NCI-H226 (cell line): ENCODE measurements at regions not wholly inside any gene's neighbourhood (a gene's known extent, or its start where the extent isn't known, plus 50 kb on each side); places are given as distances from the start of the nearest gene placed in this dataset.

Source experiments
- DNase-seq: peaks from one replicate; pipeline ENCODE4 v3.0.0-alpha.2; 2015

DNA sequence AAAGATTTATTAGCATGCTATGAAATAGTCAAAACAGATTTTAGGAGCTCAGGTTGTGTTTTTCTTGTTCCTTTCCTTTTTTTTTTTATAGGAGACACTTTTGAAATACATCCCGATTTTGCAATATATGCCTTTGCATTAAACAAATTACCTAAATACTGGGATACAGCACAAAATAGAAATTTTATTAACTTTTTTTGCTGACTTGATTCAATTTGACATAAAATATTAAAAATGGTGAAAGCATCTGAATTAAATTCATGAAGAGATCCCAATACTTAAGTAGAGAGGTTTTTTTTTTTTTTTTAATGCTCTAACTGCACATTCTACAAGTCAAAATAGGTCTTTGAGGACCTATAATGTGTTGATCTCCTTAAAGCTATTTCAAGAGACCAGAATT lies 939.5 kb upstream of the CHAC2 start:
- DNase-seq = no peak

DNA sequence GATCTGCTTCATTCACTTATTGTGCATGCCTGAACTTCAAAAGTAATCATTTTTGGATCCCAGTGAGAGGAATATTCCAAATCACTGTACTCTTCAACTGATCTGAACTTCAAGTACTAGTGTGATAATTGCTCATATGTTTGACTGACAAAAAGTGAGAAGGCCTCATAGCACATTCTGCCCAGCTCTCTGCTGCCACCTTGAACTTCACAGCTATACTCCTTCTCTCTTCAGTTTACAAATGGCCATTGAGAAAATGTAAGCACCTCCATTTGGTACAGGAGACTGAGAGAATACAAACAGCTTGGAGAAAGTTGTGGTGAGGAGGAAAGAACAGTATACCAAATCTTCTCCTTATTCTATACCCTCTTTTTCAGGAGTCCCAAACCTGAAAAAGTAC lies 946.0 kb upstream of the CHAC2 start:
- no peak for DNase-seq

DNA sequence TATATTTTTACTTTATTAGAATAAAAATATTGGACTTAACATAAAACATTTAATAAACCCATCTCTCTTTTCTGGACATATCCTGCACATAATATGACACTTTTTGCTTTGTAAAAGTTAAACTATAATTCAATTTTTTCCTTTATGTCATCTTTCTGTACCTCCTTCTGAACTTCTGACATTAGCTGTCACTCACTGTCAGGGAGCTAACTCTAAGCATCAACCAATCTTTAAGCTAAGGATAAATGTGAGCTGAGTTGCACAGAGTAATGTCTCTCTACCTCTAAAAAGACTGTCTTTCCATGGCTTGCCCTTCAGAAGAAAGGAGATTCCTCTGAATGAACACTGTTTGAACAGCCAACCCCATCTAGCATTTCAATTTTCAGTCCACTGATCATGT lies 948.6 kb upstream of the CHAC2 start:
- DNase-seq = no peak

DNA sequence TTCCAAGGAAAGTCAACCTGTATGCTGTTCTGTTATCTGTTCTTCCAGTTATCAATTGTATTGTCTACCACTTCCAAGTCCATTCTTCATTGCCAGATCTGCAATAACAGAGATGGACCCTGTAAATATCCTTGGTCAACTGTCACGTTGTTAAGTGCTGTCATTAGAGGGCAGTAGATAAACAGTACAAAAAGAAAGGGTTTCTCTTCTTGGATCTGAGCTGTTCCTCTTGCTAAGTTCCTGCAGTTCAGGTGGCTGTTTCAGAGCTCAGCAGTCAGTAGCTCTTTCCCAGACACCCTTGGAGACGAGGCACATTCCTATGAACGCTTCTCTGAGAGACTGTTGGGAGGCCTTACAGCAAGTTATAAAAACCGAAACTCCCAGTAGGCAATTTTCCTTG lies 957.1 kb upstream of the CHAC2 start:
- DNase-seq = no peak

DNA sequence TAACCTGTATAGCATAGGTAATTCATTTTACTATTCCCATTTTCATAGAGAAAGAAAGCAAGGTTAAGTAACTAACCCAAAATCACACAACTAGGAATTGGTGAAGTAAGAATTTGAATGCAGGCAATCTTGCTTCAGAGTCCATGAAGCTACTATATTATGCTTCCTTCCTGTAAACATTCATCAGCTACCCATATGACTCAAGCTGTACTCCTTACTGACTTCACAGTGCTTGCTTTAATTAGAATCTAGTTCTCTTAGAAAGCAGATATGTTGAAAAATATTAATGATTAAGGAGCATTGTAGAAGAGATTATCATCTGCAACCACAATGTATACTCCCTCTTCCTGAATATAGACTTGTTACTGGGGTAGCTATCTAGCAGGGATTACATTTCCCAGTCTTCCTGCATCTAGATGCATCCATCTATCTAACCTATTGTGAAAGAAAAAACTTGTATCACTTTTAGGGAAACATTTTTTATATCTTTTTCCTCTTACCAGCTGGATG lies 961.6 kb upstream of the CHAC2 start:
- no peak for DNase-seq

DNA sequence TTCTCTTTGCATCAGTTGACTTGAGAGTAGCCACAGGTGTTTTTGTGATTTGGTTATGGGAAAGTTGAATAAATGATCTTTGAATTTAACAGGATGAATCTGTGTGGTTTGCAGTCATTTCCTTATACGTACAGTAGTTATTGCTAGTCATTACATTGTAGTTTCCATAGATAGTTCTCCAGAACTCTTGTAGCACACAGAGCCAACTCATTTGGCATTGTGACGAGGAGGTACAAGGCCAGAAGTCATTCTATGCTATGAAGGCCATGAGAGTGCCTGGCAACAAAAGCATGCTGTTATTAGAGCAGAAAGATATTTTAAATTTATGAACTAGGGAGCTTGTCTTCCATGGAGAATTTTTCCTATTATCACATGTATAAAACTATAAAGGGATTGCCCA lies 973.0 kb upstream of the CHAC2 start:
- no peak for DNase-seq

DNA sequence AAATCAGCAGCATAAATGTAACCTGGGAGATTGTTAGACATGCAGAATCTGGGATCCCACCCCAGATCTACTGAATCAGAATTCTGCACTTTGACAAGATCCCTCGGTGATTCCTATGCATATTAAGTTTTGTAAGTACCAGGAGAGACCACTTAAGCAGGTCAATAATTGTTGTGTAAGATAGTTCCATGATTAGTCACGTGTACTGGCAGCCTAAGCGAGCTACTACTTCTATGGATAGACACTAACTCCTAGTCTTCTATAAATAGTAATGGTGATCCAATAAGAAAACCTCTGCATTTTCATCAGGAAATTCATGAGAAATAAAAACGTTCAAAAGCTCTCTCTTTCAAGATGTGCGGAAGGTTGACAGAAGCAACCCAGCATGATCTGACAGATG lies 988.2 kb upstream of the CHAC2 start:
- no peak for DNase-seq

DNA sequence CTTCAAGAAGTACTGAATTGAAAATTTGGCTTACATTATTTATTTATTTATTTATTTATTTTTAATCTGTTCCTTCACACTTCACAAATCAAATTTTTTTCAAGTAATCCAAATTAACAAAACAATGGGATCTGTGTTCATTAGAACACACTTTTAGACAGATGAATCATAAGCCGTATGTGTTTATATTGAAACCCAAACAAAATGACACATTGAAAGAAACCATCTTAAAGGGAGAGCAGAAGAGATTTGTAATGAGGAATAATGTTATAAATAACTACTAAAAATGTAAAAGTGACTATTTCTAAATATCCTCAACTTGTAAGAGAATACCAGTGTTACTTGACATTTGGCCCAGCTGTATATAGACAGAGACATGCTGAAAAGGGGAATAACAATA lies 991.0 kb upstream of the CHAC2 start:
- DNase-seq = no peak

DNA sequence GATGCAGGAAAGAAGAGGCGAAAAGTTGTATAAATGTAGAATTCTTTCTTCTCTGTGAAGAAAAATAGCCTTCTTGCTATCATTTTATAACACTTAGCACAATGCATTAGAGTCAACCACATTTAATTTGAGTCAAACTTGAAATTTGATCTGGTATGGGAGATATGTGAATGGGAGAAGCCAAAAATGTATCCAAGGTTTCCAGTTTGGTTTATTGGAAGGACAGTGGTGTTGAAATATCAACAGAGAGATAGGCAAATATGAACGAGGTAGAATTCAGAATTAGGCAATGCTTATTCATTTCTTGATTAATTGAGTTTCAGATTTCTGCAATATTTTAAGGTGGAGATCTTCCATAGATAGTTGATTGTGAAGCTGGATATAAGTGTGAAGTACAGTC lies 991.9 kb upstream of the CHAC2 start:
- DNase-seq = no peak

DNA sequence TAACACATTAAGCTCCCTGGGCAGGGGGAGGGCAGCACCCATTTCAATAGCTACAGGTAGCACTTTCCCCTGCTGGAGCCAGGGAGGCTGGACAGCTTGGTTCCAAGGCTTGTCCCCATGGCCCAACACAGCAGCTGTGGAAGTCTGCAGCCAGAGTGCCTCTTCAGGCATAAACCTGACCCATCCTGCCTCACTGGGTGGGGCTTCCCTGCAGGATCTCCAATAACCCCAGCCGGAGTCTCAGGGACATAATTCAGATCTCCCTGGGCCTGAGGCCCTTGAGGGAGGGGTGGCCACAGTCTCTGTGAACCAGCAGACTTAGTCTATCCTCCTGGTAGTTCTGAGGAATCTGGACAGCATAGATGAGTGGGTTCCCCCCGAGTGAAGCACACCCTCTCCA lies 1001.9 kb upstream of the CHAC2 start:
- no peak for DNase-seq

DNA sequence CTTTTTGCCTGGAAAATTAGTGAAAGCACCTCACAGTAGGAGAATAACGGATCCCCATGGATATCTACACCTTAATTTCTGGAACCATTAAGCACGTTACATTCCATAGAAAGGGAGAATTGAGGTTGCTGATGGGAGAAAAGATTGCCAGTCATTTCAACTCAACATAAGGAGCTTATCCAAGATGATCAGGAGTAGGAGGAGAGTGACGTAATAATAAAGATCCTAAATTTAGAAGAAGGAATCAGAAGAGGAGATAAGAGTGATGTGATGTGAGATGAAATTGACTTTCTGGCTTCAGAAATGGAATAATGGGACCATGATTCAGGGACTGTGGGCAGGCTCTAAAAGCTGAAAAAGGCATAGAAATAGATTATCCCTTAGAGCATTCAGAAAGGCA lies 1017.8 kb upstream of the CHAC2 start:
- DNase-seq = no peak

DNA sequence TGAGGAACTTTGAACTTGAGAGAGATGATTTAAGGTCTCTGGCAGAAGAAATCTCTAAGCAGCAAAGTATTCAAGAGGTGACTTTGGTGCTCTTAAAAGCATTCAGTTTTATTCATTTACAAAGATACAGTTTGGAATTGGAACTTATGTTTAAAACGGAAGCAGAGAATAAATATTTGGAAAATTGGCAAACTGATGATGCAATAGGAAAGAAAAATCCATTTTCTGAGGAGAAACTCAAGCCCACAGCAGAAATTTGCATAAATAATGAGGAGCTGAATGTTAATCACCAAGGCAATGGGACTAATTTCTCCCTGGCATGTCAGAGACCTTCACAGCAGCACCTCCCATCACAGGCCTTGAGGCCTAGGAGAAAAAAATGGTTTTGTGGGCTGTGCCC lies 1022.5 kb upstream of the CHAC2 start:
- DNase-seq = no peak

DNA sequence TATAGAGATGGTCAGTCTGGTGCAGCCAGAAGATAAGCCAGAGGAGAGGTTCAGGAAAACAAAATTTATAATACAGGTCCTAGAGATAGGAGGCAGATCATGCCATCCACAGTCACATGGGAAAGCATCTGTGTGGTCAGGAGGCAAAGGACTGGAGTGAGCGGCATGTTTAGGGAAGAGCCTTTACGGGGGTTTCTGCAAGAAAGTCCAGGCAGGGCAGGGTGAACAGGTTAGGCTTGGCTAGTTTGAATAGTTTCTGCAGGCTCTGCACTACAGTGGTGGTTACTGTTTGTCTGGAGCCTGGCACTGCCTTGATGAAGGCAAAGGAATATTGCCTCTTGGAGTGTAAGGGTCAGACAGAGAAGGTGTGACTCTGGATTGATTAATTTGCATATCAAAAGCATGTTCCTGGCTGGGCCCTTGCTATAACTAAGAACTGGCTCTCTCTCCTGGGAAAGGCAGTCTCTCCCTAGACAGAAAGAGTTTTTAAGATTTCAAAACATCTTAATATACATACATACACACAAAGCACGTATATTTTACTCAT lies 1034.7 kb upstream of the CHAC2 start:
- DNase-seq = no peak

DNA sequence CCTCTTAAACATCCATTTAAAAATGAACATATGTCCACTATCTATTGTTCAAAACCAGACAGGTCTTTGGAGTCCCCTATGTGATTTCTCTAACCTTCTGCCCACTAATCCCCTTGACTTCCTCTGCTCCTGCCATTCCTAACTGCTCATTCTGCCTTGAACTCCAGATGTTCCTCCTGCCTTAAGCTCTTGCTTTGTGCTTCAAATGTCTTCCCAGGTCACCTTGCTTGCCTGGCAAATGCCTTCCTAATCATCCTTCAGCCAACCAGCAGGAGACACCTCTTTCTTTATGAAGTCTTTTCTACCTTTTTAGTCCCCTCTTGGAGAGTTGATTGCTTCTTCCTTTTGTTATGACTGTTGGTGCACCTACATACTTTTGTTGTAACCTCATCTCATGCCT lies 1043.0 kb upstream of the CHAC2 start:
- no peak for DNase-seq

DNA sequence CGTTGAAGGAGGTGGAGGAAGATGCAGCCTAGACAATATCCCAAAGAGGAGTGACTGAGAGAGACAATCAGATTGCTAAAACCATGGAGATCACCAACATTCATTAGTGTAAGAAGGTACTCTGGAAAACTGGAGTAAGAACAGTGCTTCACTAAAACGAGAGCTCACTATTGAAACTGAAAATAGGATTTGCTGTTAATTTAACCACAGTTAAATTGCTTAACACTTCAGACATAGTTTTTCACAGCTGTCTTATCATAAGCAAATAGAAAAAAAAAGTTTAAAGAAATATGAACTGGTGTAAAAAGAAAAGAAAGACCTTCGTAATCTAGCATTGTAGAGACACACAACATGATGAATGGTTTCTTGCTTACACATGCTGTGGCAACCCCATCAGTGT lies 1049.8 kb upstream of the CHAC2 start:
- no peak for DNase-seq

DNA sequence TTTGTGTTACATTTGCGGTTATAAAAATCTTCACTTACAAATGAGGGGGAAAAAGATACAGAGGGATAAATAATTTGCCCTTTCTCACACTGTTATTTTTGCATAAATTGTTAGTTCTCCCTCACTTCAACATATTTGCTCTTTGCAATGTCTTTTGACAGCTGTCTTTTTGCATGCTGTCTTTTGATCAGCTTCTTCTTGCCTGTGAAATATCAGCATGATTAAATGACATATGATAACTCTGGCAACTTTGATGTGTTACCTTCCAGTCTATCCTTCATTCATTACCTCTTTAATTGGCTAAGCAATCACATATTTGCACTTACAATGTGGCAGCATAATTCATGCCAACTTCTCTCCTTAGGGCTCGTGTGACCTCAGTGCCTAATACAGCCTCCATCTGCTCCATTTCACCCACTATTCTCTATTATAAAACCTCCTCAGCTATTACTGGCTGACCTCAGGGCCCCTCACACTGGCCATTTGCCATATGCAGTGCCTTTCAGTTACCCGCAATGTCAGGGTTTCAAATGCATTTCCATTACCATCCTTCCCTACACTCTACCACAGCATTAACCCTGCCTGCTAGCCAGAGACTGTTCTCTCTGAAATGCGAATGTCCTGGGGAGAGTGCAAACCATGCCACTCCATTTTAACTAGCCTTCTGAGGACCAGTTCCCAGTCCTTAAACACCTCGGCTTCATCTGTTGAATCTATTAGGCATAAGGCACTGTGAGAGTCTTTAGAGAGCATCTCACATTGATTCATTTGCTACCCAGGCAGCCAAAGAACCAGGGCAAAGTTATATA lies 1056.6 kb upstream of the CHAC2 start:
- DNase-seq = no peak

DNA sequence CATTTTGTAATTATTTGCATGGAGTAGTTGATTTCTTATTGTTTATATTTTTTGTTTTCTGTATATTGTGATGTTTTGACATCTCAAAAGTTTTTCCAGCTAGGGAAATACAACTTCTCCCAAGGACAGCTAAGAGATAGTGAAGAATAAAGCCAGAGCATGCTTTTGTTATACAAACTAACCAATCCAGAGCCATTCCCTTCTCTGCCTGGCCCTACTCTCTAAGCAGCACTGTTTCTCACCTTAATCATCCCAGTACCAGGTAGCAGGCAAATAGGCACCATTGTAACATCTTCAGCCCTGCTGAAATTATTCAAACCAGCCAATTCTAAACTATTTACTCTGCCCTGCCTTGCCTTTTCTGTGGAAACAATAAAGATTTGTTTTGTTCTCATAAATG lies 1063.4 kb upstream of the CHAC2 start:
- DNase-seq = no peak

DNA sequence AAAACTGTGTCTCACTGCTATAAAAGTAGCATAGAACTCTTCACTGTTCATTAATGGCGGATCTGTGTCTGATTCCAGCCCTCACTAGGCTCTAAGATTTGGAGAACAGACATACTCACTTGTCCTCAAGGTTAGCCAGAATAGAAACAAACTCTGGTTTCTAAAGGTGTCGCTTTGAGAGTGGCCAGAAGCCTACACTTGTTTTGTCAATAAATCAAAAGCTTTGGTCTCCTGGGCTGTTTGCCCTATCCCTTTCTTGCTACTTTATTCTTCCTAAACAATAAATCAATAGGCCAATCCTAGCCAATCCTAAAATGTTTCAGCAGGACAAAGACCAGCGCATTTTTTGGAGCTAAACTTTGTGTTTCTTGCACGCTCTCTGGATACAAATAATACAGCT lies 1064.6 kb upstream of the CHAC2 start:
- no peak for DNase-seq

DNA sequence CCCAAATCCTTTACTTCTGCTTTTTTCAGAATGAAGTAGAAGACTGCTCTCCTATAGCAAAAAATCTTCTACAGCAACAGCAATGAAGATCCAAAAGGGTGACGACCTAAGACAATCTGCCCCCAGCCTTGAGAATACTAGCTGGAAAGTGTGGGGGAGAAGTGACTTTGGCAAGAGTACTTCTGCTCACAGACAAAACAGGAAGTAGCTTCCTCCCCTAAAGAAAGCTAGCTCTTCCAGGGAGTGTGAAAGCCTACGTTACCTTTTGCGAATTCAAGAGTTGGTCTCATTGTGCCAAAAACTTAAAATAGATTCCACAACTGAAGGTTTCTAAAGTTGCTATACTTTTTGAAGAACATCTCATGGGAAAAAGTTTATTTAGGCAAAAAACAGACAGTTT lies 1069.2 kb upstream of the CHAC2 start:
- DNase-seq = no peak

DNA sequence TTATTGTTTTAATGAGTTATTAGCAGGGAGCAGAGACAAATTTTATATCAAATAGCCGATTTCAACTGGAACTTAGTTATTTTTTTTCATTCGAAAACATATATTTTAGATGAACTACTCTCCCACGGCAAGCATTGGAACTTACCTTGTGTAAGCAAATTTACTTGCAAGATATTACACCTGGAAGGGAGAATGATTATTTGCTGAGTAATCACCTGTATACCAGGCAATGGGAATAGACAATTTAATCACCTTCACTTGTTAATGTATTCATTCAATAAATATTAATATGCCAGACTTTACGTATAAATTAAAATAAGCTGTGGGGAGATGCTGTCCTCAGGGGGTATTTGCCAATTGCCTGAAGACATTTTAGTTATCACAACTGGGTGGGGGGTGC lies 1069.9 kb upstream of the CHAC2 start:
- DNase-seq = no peak

DNA sequence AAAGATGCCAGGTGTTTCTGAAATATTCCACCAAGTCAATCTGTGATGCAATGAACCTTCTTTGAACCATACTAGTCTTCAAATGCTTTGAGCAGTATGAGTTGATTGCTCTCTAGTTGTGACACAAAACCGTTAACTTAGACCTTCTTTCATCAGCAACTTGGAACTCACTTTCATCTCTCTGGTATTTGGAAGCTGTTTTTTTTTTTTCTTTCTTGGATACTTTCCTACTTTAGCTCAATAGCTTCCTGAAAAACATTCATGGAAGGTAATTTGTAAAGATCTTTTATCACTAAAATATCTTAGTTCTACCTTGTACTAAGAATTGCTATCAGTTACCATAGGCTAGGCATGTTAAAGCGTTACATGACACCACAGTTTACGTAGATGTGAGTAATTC lies 1071.9 kb upstream of the CHAC2 start:
- no peak for DNase-seq

DNA sequence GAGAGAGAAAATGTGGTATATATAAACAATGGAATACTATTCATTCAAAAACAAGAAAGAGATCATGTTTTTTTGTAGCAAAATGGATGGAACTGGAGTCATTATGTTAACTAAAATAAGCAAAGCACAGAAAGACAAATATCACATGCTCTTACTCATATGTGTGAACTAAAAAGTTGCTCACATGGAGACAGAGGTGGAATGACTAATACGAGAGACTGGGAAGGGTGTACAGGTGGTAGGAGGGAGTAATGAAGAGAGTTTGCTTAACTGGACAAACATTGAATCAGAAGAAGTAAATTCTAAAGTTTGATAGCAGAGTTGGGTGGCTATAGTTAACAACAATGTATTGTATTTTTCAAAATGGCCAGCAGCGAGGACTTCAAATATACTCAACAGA lies 1080.7 kb upstream of the CHAC2 start:
- DNase-seq = no peak

DNA sequence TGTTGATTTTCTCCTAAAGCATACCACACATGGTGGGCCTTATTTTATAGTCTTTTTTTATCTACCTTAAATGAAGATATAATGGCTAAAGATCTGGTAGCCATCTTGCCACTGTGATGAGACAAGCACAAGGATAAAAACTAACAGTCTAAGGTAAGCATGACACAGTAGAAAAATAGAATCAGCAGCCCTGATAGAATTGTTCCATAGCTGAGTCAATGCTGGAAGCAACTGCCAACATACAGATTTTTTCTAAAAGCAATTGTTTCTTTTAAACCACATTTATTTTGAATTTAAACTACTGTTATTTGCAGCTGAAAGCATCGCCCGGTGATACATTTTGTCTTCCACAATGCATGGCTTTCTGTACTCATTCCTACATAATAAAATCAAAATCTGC lies 1091.5 kb upstream of the CHAC2 start:
- DNase-seq = no peak

DNA sequence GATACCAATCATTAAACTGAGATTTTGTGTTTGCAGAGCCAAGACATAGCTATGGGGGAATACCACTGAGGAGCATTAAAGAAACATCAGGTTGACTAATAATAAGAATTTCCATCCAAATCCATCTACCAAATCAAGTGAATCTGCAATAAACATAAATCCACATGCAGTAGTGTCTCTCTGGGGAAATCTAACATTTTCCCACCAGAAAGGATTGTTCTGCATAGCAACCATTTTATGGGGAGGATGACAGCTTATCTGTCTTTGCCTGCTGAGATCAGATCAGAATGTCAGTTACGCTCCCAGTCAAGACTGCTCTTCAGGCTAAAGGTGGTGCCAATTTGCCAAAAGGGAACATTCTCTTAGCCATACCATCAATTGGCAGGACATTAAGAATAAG lies 1098.9 kb upstream of the CHAC2 start:
- no peak for DNase-seq

DNA sequence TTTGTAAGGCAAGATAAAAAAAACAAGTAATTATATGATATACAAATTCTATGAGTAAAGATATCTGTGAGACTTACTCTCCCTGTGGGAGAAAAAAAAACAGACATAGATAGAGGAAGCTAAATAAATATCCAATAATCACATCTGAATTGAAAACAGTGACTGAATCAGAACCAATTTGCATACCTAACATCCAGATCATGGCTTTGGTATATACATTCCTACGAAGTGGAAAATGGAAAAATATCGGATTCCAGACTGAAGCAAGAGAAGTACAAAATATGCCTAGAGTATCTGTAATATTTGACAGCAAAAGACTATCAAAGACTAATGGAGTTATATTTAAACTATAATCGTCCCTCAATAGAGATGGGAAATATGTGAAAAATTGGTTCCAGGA lies 1108.1 kb upstream of the CHAC2 start:
- DNase-seq = no peak
